ENCODE measurements at regions not wholly inside any gene's neighbourhood (a gene's known extent, or its start where the extent isn't known, plus 50 kb on each side); places are given as distances from the start of the nearest gene placed in this dataset.

DNA sequence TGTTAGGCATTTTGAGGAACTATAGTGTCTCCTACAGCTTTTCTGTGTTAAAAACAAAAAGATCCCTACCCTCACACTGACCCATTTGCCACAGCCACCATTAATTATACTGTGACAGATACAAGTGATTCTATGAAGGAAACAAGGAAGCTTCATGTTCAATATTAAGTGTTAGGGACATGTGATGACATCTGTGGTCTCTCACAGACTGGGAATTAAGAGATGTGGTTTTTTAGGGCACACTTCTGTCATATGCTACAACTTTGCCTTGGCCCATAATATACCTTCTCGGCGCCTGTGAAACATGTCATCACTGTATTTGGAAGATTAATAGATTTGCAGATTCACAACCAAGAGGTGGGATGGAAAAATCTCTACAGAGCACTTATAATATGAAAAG is 102.9 kb upstream of the TCF21 start:
- Histone ChIP-seq H3K27me3 (ENCODE audit: insufficient read depth, poor library complexity, severe bottlenecking) (no peaks in the 10 kb centered on the region), H3K27ac (replicated peaks) (no peak overlapping the region), H3K4me3 (replicated peaks; ENCODE audit: insufficient read depth, low read length) (no peak overlapping the region)
- DNase-seq (ENCODE audit: low read depth in 1 of 2, low spot score in 1 of 2): no peak
- TF ChIP-seq, protein P1, sequence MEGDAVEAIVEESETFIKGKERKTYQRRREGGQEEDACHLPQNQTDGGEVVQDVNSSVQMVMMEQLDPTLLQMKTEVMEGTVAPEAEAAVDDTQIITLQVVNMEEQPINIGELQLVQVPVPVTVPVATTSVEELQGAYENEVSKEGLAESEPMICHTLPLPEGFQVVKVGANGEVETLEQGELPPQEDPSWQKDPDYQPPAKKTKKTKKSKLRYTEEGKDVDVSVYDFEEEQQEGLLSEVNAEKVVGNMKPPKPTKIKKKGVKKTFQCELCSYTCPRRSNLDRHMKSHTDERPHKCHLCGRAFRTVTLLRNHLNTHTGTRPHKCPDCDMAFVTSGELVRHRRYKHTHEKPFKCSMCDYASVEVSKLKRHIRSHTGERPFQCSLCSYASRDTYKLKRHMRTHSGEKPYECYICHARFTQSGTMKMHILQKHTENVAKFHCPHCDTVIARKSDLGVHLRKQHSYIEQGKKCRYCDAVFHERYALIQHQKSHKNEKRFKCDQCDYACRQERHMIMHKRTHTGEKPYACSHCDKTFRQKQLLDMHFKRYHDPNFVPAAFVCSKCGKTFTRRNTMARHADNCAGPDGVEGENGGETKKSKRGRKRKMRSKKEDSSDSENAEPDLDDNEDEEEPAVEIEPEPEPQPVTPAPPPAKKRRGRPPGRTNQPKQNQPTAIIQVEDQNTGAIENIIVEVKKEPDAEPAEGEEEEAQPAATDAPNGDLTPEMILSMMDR (IDR thresholded peaks at IDR 0.05; ENCODE audit: insufficient read depth, low read length): no peak
- TF ChIP-seq, protein P2, sequence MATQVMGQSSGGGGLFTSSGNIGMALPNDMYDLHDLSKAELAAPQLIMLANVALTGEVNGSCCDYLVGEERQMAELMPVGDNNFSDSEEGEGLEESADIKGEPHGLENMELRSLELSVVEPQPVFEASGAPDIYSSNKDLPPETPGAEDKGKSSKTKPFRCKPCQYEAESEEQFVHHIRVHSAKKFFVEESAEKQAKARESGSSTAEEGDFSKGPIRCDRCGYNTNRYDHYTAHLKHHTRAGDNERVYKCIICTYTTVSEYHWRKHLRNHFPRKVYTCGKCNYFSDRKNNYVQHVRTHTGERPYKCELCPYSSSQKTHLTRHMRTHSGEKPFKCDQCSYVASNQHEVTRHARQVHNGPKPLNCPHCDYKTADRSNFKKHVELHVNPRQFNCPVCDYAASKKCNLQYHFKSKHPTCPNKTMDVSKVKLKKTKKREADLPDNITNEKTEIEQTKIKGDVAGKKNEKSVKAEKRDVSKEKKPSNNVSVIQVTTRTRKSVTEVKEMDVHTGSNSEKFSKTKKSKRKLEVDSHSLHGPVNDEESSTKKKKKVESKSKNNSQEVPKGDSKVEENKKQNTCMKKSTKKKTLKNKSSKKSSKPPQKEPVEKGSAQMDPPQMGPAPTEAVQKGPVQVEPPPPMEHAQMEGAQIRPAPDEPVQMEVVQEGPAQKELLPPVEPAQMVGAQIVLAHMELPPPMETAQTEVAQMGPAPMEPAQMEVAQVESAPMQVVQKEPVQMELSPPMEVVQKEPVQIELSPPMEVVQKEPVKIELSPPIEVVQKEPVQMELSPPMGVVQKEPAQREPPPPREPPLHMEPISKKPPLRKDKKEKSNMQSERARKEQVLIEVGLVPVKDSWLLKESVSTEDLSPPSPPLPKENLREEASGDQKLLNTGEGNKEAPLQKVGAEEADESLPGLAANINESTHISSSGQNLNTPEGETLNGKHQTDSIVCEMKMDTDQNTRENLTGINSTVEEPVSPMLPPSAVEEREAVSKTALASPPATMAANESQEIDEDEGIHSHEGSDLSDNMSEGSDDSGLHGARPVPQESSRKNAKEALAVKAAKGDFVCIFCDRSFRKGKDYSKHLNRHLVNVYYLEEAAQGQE (IDR thresholded peaks at IDR 0.05; ENCODE audit: insufficient replicate concordance, low read depth): no peak
- TF ChIP-seq SPI1 (IDR thresholded peaks at IDR 0.05; ENCODE audit: borderline replicate concordance, low read depth): no peak
- TF ChIP-seq GABPA (IDR thresholded peaks at IDR 0.05; ENCODE audit: low read depth): no peak
- TF ChIP-seq POLR2AphosphoS5 (IDR thresholded peaks at IDR 0.05; ENCODE audit: low read depth): no peak

DNA sequence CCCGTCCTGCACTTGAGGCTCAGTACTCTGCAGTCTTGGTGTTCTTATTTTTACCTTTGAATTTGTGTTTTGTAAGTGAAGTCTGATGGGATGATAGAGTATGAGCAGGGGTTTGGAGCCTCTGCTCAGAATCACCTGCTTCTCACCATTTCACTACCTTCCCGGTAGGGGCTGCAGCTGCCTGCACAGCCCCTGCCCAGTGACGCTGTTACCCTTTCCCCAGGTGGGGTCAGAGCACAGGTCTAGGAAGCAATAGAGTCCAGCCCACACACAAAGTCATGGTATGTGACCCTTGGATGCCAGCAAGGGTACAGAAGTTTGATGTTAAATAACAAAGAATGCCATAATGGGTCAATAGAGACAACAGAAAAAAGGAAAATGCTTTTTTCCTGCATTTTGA is 101.8 kb upstream of the TCF21 start:
- no peak for DNase-seq (ENCODE audit: low read depth in 1 of 2, low spot score in 1 of 2)
- Histone ChIP-seq H3K27me3 (ENCODE audit: insufficient read depth, poor library complexity, severe bottlenecking) (no peaks in the 10 kb centered on the region), H3K4me3 (replicated peaks; ENCODE audit: insufficient read depth, low read length) (no peak overlapping the region), H3K27ac (replicated peaks) (no peak overlapping the region)
- TF ChIP-seq SPI1 (IDR thresholded peaks at IDR 0.05; ENCODE audit: borderline replicate concordance, low read depth): no peak
- TF ChIP-seq, protein P1 (IDR thresholded peaks at IDR 0.05; ENCODE audit: insufficient read depth, low read length): no peak
- no peak for TF ChIP-seq GABPA (IDR thresholded peaks at IDR 0.05; ENCODE audit: low read depth)
- TF ChIP-seq, protein P2 (IDR thresholded peaks at IDR 0.05; ENCODE audit: insufficient replicate concordance, low read depth): no peak
- TF ChIP-seq POLR2AphosphoS5 (IDR thresholded peaks at IDR 0.05; ENCODE audit: low read depth): no peak

DNA sequence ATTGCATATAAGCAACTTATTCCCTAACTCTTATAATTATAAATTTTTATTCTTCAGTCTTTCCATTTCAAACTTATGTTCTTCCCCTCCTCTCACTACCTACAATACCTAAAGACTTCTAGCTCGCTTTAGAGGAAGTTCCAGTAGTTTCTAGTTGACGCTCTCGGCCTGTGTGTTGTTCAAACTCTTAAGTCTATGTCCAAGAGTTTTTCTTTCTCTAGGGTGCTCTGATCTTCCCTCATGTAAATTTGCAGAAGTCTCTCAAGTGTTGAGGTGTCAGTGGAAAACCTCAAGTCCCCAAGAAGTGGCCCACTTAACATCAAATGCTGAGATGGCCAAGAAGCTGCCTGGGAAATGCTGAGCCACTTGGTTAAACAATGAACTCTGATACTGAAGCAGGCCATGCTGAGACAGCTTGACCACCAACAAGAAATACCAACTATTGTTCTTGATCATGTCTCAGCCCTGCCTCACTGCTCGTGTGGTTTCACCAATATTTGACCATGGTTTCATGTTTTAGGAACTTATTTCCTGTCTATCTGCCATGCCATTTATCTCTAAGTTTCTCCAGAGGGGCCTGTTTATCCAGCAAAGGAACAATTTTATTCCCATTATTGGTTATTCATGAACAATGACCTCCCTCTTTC is 100.9 kb upstream of the TCF21 start:
- Histone ChIP-seq H3K27me3 (ENCODE audit: insufficient read depth, poor library complexity, severe bottlenecking) (no peaks in the 10 kb centered on the region), H3K27ac (replicated peaks) (no peak overlapping the region), H3K4me3 (replicated peaks; ENCODE audit: insufficient read depth, low read length) (no peak overlapping the region)
- TF ChIP-seq SPI1 (IDR thresholded peaks at IDR 0.05; ENCODE audit: borderline replicate concordance, low read depth) (no peak), GABPA (IDR thresholded peaks at IDR 0.05; ENCODE audit: low read depth) (no peak), POLR2AphosphoS5 (IDR thresholded peaks at IDR 0.05; ENCODE audit: low read depth) (no peak)
- TF ChIP-seq, protein P2 (IDR thresholded peaks at IDR 0.05; ENCODE audit: insufficient replicate concordance, low read depth): no peak
- TF ChIP-seq, protein P1 (IDR thresholded peaks at IDR 0.05; ENCODE audit: insufficient read depth, low read length): no peak
- DNase-seq (ENCODE audit: low read depth in 1 of 2, low spot score in 1 of 2): no peak

All from HL-60 (cell line).